GM12865 (cell line): ENCODE measurements at regions not wholly inside any gene's neighbourhood (a gene's known extent, or its start where the extent isn't known, plus 50 kb on each side); places are given as distances from the start of the nearest gene placed in this dataset.

Source experiments
- DNase-seq: peaks from one replicate; pipeline ENCODE4 v3.0.0; 2010; ENCODE audit warnings: low read depth
- H3K4me3 ChIP-seq: 2 replicates; pipeline ENCODE4 v1.5.1; 2011; ENCODE audit warnings: mild to moderate bottlenecking, low read depth, low read length, control low read depth
- CTCF ChIP-seq: IDR thresholded peaks from 2 replicates; pipeline ENCODE4 v1.5.1; 2011; ENCODE audit warnings: low read length, control low read depth, low read depth, inconsistent platforms; ENCODE audit not compliant: insufficient read depth; ENCODE audit errors: missing control alignments

GRCh38 chr11:116129456-116129855, 625.2 kb upstream of the CADM1 start:
- no peak for TF ChIP-seq CTCF
- H3K4me3 ChIP-seq = no peak overlapping the region
- no peak for DNase-seq

GRCh38 chr11:116126562-116126961, 622.3 kb upstream of the CADM1 start:
- no peak overlapping the region for H3K4me3 ChIP-seq
- TF ChIP-seq CTCF = no peak
- DNase-seq = no peak

GRCh38 chr11:116124922-116125714, 620.9 kb upstream of the CADM1 start:
- no peak for DNase-seq
- TF ChIP-seq CTCF = no peak
- no peak overlapping the region for H3K4me3 ChIP-seq

GRCh38 chr11:116123739-116124138, 619.5 kb upstream of the CADM1 start:
- DNase-seq = no peak

GRCh38 chr11:116122697-116123472, 618.7 kb upstream of the CADM1 start:
- no peak for DNase-seq

More at GRCh38 chr11:116123739-116124138, 619.5 kb upstream of the CADM1 start:
- TF ChIP-seq CTCF = no peak
- no peak overlapping the region for H3K4me3 ChIP-seq

GRCh38 chr11:116119158-116119557, 614.9 kb upstream of the CADM1 start:
- DNase-seq = no peak
- no peak for TF ChIP-seq CTCF
- no peak overlapping the region for H3K4me3 ChIP-seq

More at GRCh38 chr11:116122697-116123472, 618.7 kb upstream of the CADM1 start:
- H3K4me3 ChIP-seq = no peak overlapping the region
- no peak for TF ChIP-seq CTCF
